CD4-positive, alpha-beta T cell treated with Interleukin-6 at 100 ng/mL for 8 hours (primary cell): ENCODE measurements at regions not wholly inside any gene's neighbourhood (a gene's known extent, or its start where the extent isn't known, plus 50 kb on each side); places are given as distances from the start of the nearest gene placed in this dataset.

Experiments used
- DNase-seq: peaks from one replicate; pipeline ENCODE4 v3.0.0-alpha.2; 2020; ENCODE audit warnings: mixed read lengths, low spot score

DNA sequence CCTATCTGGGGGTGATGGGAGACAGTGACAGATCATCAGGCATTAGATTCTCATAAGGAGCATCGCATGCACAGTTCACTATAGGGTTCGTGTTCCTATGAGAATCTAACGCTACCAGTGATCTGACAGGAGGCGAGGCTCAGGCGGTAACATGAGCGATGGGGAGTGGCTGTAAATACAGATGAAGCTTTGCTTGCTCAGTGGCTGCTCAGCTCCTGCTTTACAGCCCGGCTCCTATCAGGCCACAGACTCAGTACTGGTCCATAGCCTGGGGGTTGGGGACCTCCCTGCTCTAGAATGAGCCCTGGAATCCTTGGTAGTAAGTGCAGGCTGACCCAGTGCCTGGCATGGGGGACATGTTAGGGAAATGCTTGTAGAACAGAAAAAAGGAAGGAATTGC, 426.0 kb downstream of the TYW1 start:
- no peak for DNase-seq

DNA sequence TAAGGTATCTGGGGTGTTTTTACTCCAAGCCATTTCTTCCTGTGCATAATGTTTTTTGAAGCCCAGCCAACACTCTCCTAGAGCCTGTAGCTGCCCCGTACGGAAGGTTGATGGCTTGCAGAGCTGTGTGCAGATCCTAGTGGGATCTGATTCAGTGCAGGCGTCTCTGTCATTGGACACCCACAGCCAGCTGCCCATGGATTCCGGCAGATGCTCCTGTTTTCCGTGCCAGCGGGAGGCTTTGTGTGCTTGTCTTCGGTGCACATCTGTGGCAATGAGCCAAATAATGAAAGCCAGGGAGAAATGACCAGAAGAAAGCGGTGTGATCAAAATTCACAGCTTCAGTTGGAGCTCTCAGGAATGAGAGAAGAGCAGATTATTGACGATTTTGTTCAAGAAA, 426.4 kb downstream of the TYW1 start:
- DNase-seq: no peak

- no peak for DNase-seq
Measured at GRCh38 chr7:67426654-67427053, 430.0 kb downstream of the TYW1 start.

- DNase-seq: no peak
Measured at GRCh38 chr7:67429735-67430134, 433.1 kb downstream of the TYW1 start.

GRCh38 chr7:67432536-67433234, 436.1 kb downstream of the TYW1 start:
- DNase-seq: no peak

- no peak for DNase-seq
Measured at GRCh38 chr7:67435894-67436535, 439.4 kb downstream of the TYW1 start.

GRCh38 chr7:67438198-67438882, 441.7 kb downstream of the TYW1 start:
- DNase-seq: no peak

DNA sequence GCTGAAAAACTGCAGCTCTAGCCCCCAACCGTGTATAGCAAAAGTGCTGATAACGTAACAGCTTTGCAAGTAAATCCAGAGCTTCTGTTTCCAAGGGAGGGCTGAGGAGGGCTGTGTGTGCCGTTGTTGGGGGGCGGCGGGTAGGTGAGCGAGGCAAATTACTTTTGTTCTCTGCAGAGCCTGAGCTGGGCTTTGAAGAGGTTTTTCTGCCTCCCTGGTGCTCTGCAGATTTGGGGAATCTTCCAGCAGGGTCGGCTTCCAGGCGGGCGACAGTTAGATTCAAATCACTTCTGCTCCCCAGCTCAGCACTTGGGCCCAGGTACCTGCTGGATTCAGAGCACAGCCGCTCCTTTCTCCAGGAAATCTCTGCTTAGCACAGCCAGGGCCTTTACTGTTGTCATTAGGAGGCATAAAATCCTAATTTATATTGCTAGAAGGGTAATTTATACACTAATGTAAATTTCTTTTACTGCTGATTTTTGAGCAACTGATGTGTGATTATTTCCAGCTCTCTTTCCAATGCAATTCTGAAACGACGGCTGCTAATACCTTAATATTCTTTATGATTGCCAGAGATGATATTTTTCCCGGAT, 442.4 kb downstream of the TYW1 start:
- DNase-seq: no peak

GRCh38 chr7:67440321-67440720, 443.7 kb downstream of the TYW1 start:
- no peak for DNase-seq

DNA sequence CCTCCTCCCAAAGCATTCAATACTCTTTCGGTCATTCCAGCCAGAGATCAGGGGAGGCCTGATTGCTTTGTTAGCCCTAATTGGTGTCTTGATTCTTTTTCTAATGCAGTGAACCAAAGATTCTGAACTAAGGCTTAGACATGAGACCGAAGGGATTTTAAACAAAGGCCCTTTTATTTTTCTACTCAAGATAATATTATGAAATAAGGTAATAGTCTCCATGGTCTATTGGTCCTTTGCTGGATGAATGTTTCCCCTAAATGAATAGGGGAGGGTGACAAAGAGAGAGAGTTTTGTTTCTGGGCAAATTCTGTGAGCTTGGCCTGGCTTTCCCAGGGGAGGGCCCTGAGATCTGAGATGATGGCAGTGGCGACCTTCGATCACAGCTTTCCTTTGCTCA, 449.1 kb downstream of the TYW1 start:
- no peak for DNase-seq

DNA sequence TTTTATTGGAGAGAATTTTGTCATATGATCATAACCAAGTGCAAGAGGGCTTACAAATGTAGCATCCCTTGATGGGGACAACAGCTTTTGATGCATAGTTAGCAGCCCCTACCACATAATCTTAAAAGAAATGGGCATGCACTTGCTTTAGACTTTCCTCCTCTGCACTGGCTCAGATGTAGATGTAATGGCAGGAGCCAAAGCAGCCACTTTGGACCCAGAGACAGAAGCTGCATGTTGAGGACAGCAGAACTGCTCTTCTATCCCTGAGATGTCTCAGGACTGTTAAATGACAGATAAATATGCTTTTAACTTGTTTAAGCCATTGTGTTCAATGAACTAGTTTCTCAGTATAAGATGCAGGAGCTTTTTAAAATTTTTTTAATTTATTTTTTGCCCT, 450.7 kb downstream of the TYW1 start:
- no peak for DNase-seq

DNA sequence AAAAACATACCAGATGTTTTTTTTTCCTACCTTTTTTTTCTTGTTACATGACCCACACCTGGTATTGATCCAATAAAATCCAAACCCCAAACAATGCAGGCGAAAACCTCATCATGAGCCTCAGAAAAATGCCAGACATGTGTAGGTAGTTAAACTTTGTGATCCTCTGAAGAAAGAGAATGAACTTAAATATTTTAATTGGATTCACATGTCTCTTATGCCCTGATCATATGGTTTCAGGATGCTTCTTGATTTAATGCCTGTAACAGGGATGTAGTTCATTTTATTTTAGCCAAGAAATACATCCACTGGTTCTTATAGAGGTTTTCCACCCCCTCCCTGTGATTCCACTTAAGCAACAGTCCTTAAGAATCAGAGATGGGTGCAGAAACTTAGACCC, 451.6 kb downstream of the TYW1 start:
- DNase-seq: no peak

DNA sequence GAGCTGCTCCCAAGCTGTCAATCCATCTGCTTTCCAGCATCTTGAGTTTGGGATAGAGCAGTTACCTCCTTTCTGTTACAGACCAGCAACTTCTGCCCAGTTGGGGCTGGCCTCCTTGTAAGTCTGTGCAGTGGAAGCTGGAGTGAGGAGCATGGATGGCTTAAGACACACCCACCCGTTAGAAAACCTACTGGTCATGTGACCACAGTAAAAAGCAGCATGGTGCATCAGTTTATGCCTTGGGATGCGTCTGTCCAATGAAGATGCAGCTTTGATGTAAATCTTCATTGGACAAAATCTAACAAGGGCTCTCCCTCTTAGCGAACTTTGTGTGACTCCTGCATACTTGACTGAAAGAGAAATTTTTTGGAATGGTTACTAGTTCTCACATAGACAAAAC, 453.5 kb downstream of the TYW1 start:
- no peak for DNase-seq

- DNase-seq: no peak
Measured at GRCh38 chr7:67451306-67451705, 454.7 kb downstream of the TYW1 start.

DNA sequence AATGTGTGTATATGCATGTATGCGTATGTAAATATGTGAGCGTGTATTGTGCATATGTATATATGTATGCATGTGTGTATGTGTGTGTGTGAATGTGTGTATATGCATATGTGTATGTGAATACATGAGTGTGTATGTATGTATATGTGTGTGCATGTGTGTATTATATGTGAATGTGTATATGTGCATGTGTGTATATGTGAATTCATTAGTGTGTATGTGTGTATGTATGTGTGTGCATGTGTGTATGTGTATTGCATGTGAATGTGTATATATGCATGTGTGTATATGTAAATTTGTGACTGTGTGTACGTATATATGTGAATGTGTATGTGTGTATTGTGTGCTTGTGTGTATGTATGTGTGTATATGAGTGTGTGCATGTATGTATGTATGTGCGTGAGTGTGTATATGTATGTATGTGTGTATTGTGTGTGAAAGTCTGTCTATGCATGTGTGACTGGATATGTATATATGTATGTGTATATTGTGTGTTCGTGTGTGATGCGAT, 455.9 kb downstream of the TYW1 start:
- no peak for DNase-seq

DNA sequence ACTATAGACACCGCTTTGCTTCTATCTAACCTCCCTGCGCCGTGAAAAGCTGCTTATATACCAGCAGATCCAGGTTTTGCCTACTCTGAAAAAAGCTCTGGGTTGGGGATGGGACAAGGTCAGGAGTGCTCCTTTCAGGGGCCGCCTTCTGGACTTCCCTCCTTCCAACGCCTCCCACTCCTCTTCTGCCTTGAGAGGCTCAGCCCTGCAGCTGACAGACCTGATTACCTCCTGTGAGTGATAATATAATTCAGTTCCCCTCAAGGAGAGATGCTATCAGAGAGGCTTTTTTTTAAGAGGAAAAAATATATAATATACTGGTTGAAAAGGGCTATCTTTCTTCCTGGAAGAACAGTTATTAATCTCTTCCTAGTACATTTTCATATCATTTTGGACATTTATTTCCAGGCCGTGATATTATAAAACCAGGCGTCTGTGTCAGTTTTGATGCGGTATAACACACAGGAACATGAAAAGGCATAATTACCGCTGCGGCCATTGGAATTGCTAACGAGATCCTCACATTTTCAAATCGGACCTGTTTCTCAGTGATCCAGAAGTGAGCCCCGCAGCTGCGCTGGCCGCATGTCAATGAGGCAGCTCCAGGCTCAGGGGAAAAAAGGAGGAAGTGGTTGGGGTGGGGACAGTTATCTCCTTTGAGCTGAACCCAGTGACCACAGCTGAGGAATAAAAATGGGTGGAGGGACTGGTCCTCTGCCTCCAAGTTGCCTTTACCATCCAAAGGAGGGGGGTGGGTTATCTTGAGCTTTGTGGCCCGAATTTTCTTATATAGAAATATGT, 457.1 kb downstream of the TYW1 start:
- DNase-seq: no peak

DNA sequence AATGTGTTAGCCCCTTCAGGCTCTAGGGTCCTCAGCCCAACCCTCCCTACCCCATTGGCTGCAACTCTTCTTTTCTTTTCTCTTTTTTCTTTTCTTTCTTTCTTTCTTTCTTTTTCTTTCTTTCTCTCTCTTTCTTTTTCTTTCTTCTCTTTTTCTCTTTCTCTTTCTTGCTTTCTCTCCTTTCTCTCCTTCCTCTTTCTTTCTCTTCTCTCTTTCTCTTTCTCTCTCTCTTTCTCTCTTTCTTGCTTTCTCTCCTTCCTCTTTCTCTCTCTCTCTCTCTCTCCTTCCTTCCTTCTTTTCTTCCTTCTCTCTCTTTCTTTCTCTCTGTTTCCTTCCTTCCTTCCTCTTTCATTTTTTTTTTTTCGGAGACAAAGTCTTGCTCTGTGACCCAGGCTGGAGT, 458.9 kb downstream of the TYW1 start:
- DNase-seq: no peak

GRCh38 chr7:67462781-67463191, 466.2 kb downstream of the TYW1 start:
- DNase-seq: no peak

GRCh38 chr7:67463316-67463715, 466.7 kb downstream of the TYW1 start:
- no peak for DNase-seq

DNA sequence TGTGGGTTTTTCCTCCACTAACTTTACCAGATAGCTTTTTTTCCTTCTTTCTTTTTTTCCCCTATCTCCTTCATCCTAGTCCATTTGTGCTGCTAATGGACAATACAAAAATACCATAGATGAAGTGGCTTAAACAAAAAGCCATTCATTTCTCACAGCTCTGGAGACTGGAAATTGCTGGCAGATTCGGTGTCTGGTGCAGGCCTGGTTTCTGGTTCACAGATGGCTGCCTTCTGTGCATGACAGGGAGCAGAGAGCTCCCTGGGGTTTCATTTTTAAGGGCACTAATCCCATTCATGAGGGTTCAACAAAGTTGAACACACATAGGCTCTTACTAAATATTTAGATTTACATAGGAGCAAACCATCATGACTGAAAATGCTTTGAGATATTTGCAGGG, 467.4 kb downstream of the TYW1 start:
- no peak for DNase-seq

- DNase-seq: no peak
Measured at GRCh38 chr7:67466109-67466508, 469.5 kb downstream of the TYW1 start.

DNA sequence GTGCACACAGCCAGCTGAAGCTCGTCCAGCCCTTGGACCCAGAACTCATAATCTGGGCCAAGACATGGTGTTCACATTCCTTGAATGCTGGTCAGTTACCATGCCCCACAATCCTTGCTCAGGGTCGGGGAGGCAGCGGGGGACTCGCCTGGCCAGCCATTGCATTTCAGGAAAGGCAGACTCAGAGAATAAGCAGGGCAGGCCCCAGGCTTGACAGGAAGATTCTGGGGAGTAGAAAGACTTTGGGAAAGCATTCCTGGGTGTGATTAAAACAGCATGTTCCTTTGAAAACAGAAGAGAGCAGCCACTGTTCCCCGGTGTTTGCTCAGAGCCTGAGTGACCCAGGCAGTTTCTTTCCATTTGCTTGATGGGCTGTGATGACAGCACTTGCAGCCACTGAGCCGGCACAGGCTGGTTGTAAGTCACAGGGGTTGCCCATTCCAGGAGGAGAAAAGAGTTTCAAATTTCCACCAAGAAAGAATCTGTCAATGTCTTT, 473.7 kb downstream of the TYW1 start:
- no peak for DNase-seq
